ENCODE measurements at regions not wholly inside any gene's neighbourhood (a gene's known extent, or its start where the extent isn't known, plus 50 kb on each side); places are given as distances from the start of the nearest gene placed in this dataset.
"Not testable (repeated sequence)": the region's sequence is repeated elsewhere in the genome, so short reads cannot be mapped to it uniquely, and the experiment has no call there.

GRCh38 chr5:53302529-53302928 is 177.9 kb upstream of the FST start:
- TF ChIP-seq CTCF (IDR thresholded peaks at IDR 0.05) = no peak
- TF ChIP-seq POLR2A (IDR thresholded peaks at IDR 0.05) = no peak
- ATAC-seq = no peak
- peaks cover 0 to 5% (median 0%) of the 10 kb centered on the region in 12 donors for H3K4me1 ChIP-seq
- DNase-seq = no peak
- H3K9me3 ChIP-seq = peaks cover 0 to 10% (median 0%) of the 10 kb centered on the region in 12 donors
- no peaks in the 10 kb centered on the region for H3K27me3 ChIP-seq
- 58 to 71% (median 60%) methylated on average over 1 of the region's 1 CpG for WGBS, 4 donors
- no peak overlapping the region for H3K4me3 ChIP-seq
- H3K27ac ChIP-seq = no peak overlapping the region
- H3K36me3 ChIP-seq = no peaks in the 10 kb centered on the region
- intact Hi-C loops (cut with DNase I) = no loop called here

GRCh38 chr5:53303105-53303504 is 177.3 kb upstream of the FST start:
- DNase-seq = no peak
- TF ChIP-seq POLR2A (IDR thresholded peaks at IDR 0.05) (no peak), CTCF (IDR thresholded peaks at IDR 0.05) (no peak)
- intact Hi-C loops (cut with DNase I) = no loop called here
- H3K4me3 ChIP-seq = no peak overlapping the region
- H3K4me1 ChIP-seq = peaks cover 0 to 5% (median 0%) of the 10 kb centered on the region in 12 donors
- no peak overlapping the region for H3K27ac ChIP-seq
- H3K27me3 ChIP-seq = no peaks in the 10 kb centered on the region
- ATAC-seq = no peak
- no peaks in the 10 kb centered on the region for H3K36me3 ChIP-seq
- H3K9me3 ChIP-seq = peaks cover 0 to 14% (median 0%) of the 10 kb centered on the region in 12 donors
- 35 to 40% (median 38%) methylated on average over 1 of the region's 1 CpG for WGBS, 4 donors

- H3K36me3 ChIP-seq; DNase-seq; H3K27me3 ChIP-seq; ATAC-seq; H3K27ac ChIP-seq; H3K4me1 ChIP-seq; intact Hi-C loops (cut with DNase I); H3K4me3 ChIP-seq: not testable (repeated sequence)
- WGBS, 4 donors = 78 to 89% (median 84%) methylated on average over 1 of the region's 1 CpG
- H3K9me3 ChIP-seq = peaks cover 0 to 22% (median 0%) of the 10 kb centered on the region in 12 donors
Measured at GRCh38 chr5:53305316-53305715, 175.1 kb upstream of the FST start.

GRCh38 chr5:53309653-53310052 is 170.8 kb upstream of the FST start:
- TF ChIP-seq POLR2A (IDR thresholded peaks at IDR 0.05) = no peak
- no peak for TF ChIP-seq CTCF (IDR thresholded peaks at IDR 0.05)
- no peak overlapping the region for H3K27ac ChIP-seq
- ATAC-seq (no peak), DNase-seq (no peak)
- no peak overlapping the region for H3K4me3 ChIP-seq
- H3K27me3 ChIP-seq = no peaks in the 10 kb centered on the region
- H3K36me3 ChIP-seq = no peaks in the 10 kb centered on the region
- no peaks in the 10 kb centered on the region for H3K4me1 ChIP-seq
- peaks cover 0 to 22% (median 0%) of the 10 kb centered on the region in 12 donors for H3K9me3 ChIP-seq
- 66 to 77% (median 74%) methylated on average over 2 of the region's 2 CpGs for WGBS, 4 donors
- intact Hi-C loops (cut with DNase I) = no loop called here

- DNase-seq (no peak), ATAC-seq (no peak)
- no peaks in the 10 kb centered on the region for H3K27me3 ChIP-seq
- WGBS, 4 donors = 78 to 98% (median 92%) methylated on average over 2 of the region's 2 CpGs
- no peak for TF ChIP-seq POLR2A (IDR thresholded peaks at IDR 0.05)
- TF ChIP-seq CTCF (IDR thresholded peaks at IDR 0.05) = no peak
- peaks cover 0 to 25% (median 8%) of the 10 kb centered on the region in 12 donors for H3K9me3 ChIP-seq
- H3K4me3 ChIP-seq = no peak overlapping the region
- no peaks in the 10 kb centered on the region for H3K36me3 ChIP-seq
- H3K27ac ChIP-seq = no peak overlapping the region
- H3K4me1 ChIP-seq = no peaks in the 10 kb centered on the region
- intact Hi-C loops (cut with DNase I) = no loop called here
Measured at GRCh38 chr5:53311681-53312080, 168.7 kb upstream of the FST start.

Measured in heart left ventricle (tissue), 16 donors.